WTC11 (cell line): ENCODE measurements at regions not wholly inside any gene's neighbourhood (a gene's known extent, or its start where the extent isn't known, plus 50 kb on each side); places are given as distances from the start of the nearest gene placed in this dataset.

Experiments used
- CTCF ChIP-seq: fragments of 200-600 bp; IDR thresholded peaks from 2 replicates; pipeline ENCODE4 v1.8.0; 2022; ENCODE audit warnings: antibody characterized with exemption
- PREB ChIP-seq: sonication (generic); formaldehyde crosslinking; IDR thresholded peaks from 2 replicates; pipeline ENCODE4 v1.8.1; 2022; ENCODE audit warnings: mild to moderate bottlenecking, missing genetic modification reagents, moderate library complexity, borderline replicate concordance
- TF ChIP-seq, protein P1 (sequence below): sonication (generic); formaldehyde crosslinking; IDR thresholded peaks from 2 replicates; pipeline ENCODE4 v1.8.0; 2023; ENCODE audit warnings: missing genetic modification reagents
- TF ChIP-seq, protein P2 (sequence below): sonication (generic); formaldehyde crosslinking; IDR thresholded peaks from 2 replicates; pipeline ENCODE4 v1.8.1; 2023; ENCODE audit warnings: mild to moderate bottlenecking, missing genetic modification reagents, moderate library complexity

DNA sequence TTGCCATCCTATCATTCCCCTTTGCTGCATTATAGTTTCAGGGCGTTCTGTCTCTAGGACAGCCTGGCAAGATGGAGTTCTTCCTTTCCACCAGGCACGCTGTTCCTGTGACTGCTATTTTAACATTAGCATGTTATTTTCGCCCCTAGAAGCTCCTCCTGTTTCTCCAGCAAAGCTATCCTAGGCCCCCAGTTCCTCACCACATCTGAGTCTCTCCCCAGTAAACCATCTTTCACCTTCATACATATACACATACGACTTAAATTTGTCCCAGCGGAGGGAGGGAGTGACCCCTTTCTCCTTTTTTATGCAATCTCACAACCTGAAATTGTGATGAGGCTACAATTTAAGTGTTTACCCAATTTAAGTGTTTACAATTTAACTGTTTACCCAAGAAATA is 66.7 kb upstream of the FRMD6 start:
- TF ChIP-seq CTCF, result no peak
- no peak for TF ChIP-seq PREB
- TF ChIP-seq, protein P1, sequence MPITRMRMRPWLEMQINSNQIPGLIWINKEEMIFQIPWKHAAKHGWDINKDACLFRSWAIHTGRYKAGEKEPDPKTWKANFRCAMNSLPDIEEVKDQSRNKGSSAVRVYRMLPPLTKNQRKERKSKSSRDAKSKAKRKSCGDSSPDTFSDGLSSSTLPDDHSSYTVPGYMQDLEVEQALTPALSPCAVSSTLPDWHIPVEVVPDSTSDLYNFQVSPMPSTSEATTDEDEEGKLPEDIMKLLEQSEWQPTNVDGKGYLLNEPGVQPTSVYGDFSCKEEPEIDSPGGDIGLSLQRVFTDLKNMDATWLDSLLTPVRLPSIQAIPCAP, result no peak
- TF ChIP-seq, protein P2, sequence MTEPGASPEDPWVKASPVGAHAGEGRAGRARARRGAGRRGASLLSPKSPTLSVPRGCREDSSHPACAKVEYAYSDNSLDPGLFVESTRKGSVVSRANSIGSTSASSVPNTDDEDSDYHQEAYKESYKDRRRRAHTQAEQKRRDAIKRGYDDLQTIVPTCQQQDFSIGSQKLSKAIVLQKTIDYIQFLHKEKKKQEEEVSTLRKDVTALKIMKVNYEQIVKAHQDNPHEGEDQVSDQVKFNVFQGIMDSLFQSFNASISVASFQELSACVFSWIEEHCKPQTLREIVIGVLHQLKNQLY (CRISPR knock-in tag), result no peak
